PC-9 (cell line): ENCODE measurements at regions not wholly inside any gene's neighbourhood (a gene's known extent, or its start where the extent isn't known, plus 50 kb on each side); places are given as distances from the start of the nearest gene placed in this dataset.

Experiments
- CTCF ChIP-seq: fragments of 200-600 bp; sonication (generic); conservative IDR thresholded peaks from 2 replicates; pipeline ENCODE4 v1.6.1; 2017; ENCODE audit warnings: mixed run types, antibody characterized with exemption, mild to moderate bottlenecking, moderate library complexity
- EZH2 ChIP-seq: fragments of 200-600 bp; sonication (generic); IDR thresholded peaks from 2 replicates; pipeline ENCODE4 v1.8.0; 2017; ENCODE audit warnings: antibody characterized with exemption, low read depth

GRCh38 chr18:57929922-57930321, 114.1 kb upstream of the NEDD4L start:
- TF ChIP-seq CTCF (no peak), EZH2 (no peak)
